T47D (cell line): ENCODE measurements at regions not wholly inside any gene's neighbourhood (a gene's known extent, or its start where the extent isn't known, plus 50 kb on each side); places are given as distances from the start of the nearest gene placed in this dataset.
A peak's percentile ranks its signal among the peaks of the same experiment; 100 is the strongest.

Experiments
- DNase-seq, 2 experiments: peaks; one replicate each; pipeline versions ENCODE4 v3.0.0 to v3.0.0-alpha.2; 2011 to 2012; ENCODE audit warnings: low read depth in 1 of 2, low spot score in 1 of 2
- JUND ChIP-seq: IDR thresholded peaks from 2 replicates; pipeline ENCODE4 v1.6.1; 2012; ENCODE audit warnings: low read depth
- in situ Hi-C: cut with HindIII; loops from 2 replicates; pipeline ENCODE4 v1.10.0; 2016; ENCODE audit warnings: low sequenced_read_pairs, low pct_unique_long_range_greater_than_20kb

- TF ChIP-seq JUND: no peak
- DNase-seq: no peak
- in situ Hi-C loops: no loop called here
Measured at GRCh38 chr4:74534936-74535335, 90.0 kb downstream of the AREG start.

GRCh38 chr4:74535512-74535911 lies 90.6 kb downstream of the AREG start:
- no peak for TF ChIP-seq JUND
- no peak for DNase-seq
- in situ Hi-C loops: no loop called here

- no peak for TF ChIP-seq JUND
- peak in 1 of 2 experiments; percentile 13 for DNase-seq
- in situ Hi-C loops: no loop called here
Measured at GRCh38 chr4:74536557-74536956, 91.6 kb downstream of the AREG start.

GRCh38 chr4:74537459-74537858 lies 92.5 kb downstream of the AREG start:
- in situ Hi-C loops: no loop called here
- no peak for TF ChIP-seq JUND
- DNase-seq: no peak

- TF ChIP-seq JUND: no peak
- in situ Hi-C loops: no loop called here
- no peak for DNase-seq
Measured at GRCh38 chr4:74539044-74539790, 94.3 kb downstream of the AREG start.

GRCh38 chr4:74540193-74540592 lies 95.3 kb downstream of the AREG start:
- no peak for DNase-seq
- TF ChIP-seq JUND: no peak
- in situ Hi-C loops: no loop called here

GRCh38 chr4:74541667-74542066 lies 96.7 kb downstream of the AREG start:
- in situ Hi-C loops: no loop called here

GRCh38 chr4:74543231-74543781 lies 98.4 kb downstream of the AREG start:
- no peak for TF ChIP-seq JUND
- DNase-seq: no peak
- in situ Hi-C loops: no loop called here

More at GRCh38 chr4:74541667-74542066, 96.7 kb downstream of the AREG start:
- TF ChIP-seq JUND: no peak
- DNase-seq: no peak

GRCh38 chr4:74543983-74544382 lies 99.0 kb downstream of the AREG start:
- DNase-seq: peak in 1 of 2 experiments; percentile 15
- in situ Hi-C loops: no loop called here
- TF ChIP-seq JUND: no peak

GRCh38 chr4:74544655-74545361 lies 99.9 kb downstream of the AREG start:
- TF ChIP-seq JUND: no peak
- in situ Hi-C loops: no loop called here
- no peak for DNase-seq

GRCh38 chr4:74545448-74545847 lies 100.5 kb downstream of the AREG start:
- in situ Hi-C loops: no loop called here
- TF ChIP-seq JUND: no peak
- DNase-seq: no peak

- TF ChIP-seq JUND: no peak
- DNase-seq: no peak
- in situ Hi-C loops: no loop called here
Measured at GRCh38 chr4:74546057-74546456, 101.1 kb downstream of the AREG start.

- no peak for TF ChIP-seq JUND
- DNase-seq: no peak
- in situ Hi-C loops: no loop called here
Measured at GRCh38 chr4:74547042-74547441, 102.1 kb downstream of the AREG start.

- DNase-seq: no peak
- in situ Hi-C loops: no loop called here
- no peak for TF ChIP-seq JUND
Measured at GRCh38 chr4:74548561-74548960, 103.6 kb downstream of the AREG start.
